ENCODE measurements at regions not wholly inside any gene's neighbourhood (a gene's known extent, or its start where the extent isn't known, plus 50 kb on each side); places are given as distances from the start of the nearest gene placed in this dataset.

DNA sequence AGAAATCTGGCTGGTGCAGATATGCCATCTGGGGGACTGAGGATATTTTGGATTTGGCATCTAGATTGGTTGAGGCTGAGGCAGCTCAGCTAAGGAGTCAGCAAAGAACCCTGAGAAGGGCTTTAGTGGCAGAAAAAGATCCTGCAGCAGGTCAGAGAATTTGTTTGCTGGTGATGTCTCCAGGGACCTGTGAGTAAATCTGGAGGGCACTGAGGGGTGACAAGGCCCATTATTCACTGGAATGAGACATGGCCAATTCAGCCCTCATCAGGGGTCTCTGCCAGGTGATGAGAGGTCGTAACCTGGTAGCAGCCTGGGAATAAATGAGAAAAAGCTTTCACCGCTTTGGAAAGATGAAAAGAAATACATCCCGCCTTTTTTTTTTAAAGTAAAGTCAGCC is 118.3 kb upstream of the FBXL4 start:
- in situ Hi-C loops (cut with MboI; ENCODE audit: low pct_unique_long_range_greater_than_20kb, low sequenced_read_pairs, unreplicated experiment) = no loop called here
- TF ChIP-seq, protein P1, sequence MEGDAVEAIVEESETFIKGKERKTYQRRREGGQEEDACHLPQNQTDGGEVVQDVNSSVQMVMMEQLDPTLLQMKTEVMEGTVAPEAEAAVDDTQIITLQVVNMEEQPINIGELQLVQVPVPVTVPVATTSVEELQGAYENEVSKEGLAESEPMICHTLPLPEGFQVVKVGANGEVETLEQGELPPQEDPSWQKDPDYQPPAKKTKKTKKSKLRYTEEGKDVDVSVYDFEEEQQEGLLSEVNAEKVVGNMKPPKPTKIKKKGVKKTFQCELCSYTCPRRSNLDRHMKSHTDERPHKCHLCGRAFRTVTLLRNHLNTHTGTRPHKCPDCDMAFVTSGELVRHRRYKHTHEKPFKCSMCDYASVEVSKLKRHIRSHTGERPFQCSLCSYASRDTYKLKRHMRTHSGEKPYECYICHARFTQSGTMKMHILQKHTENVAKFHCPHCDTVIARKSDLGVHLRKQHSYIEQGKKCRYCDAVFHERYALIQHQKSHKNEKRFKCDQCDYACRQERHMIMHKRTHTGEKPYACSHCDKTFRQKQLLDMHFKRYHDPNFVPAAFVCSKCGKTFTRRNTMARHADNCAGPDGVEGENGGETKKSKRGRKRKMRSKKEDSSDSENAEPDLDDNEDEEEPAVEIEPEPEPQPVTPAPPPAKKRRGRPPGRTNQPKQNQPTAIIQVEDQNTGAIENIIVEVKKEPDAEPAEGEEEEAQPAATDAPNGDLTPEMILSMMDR (IDR thresholded peaks at IDR 0.05; ENCODE audit: extremely low read depth, insufficient read depth, missing control alignments) = no peak
- DNase-seq (ENCODE audit: low spot score) = no peak

DNA sequence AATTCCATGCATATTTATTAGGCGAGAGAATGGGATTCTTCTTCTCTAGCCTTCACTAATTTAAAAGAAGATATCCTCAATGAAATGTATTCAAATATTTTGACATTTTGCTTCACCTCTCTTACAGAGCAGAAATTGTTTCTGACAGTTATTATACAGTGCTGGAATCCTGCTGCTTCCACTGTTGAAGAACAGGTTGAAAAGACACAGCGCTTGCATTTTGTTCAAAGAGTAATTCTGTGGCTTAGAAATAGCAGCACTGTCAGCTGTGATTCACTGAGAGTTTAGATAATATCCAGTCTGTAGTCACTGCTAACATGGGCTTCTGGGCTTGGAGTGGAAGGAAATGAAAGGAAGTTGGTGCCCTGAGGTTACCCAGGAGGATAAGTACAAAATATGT is 117.1 kb upstream of the FBXL4 start:
- in situ Hi-C loops (cut with MboI; ENCODE audit: low pct_unique_long_range_greater_than_20kb, low sequenced_read_pairs, unreplicated experiment) = no loop called here
- TF ChIP-seq, protein P1 (IDR thresholded peaks at IDR 0.05; ENCODE audit: extremely low read depth, insufficient read depth, missing control alignments) = no peak
- DNase-seq (ENCODE audit: low spot score) = no peak

DNA sequence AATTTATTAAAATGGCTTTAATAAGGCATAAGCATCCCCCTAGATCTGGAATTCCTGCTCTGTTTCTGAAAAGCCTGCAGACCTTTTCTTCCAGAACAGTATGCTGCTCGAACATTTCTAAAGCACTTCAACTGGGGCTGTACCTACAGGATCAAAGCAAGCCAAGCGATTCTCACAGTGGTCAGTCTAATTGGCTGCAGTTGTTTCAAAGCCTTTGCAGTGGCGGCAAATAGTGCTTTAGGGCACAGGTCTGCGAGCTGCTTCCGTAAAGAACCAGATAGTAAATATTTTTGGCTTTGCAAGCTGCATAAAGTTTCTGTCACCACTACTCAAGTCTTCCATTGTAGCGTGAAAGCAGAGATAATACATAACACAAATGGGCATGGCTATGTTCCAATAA is 88.9 kb upstream of the FBXL4 start:
- TF ChIP-seq, protein P1 (IDR thresholded peaks at IDR 0.05; ENCODE audit: extremely low read depth, insufficient read depth, missing control alignments) = no peak
- no peak for DNase-seq (ENCODE audit: low spot score)
- in situ Hi-C loops (cut with MboI; ENCODE audit: low pct_unique_long_range_greater_than_20kb, low sequenced_read_pairs, unreplicated experiment) = no loop called here

DNA sequence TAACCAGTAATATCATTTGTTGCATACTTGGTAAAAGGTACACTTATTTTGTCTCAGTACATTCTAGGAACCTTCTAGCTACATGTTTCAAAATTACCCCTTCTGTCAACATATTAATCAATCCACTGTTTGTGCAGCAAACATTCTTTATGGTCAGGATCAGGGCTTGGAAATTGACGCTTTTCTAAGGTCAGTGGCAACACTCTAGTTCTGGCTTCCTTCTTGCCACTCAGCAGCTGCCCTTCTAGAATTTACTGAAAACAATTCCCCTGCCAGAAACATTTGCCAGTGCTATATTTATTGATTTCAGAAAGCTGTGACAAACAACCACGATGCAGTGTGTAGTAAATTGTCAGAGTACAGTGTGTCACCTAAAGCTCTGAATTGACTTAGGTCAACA is 84.7 kb upstream of the FBXL4 start:
- DNase-seq (ENCODE audit: low spot score) = no peak
- in situ Hi-C loops (cut with MboI; ENCODE audit: low pct_unique_long_range_greater_than_20kb, low sequenced_read_pairs, unreplicated experiment) = no loop called here
- TF ChIP-seq, protein P1 (IDR thresholded peaks at IDR 0.05; ENCODE audit: extremely low read depth, insufficient read depth, missing control alignments) = no peak

DNA sequence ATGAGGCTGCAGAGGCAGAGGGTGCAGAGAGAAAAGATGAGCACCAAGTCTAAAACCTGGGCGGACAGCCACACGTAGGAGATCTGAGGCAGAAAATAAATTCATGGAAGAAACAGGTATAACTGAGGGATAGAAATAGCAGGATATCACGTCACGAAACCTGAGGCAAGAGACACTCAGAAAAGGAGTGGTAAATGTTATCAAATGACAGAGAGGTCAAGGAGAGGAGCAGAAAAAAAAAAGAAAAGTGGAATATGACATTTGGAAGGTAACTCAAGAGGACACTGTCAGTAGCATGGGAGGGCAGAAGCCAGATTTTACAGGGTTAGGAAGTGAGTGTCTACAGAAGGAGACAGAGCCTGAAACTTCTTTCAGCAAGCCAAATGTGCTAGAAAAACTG is 84.2 kb upstream of the FBXL4 start:
- no peak for DNase-seq (ENCODE audit: low spot score)
- in situ Hi-C loops (cut with MboI; ENCODE audit: low pct_unique_long_range_greater_than_20kb, low sequenced_read_pairs, unreplicated experiment) = no loop called here
- TF ChIP-seq, protein P1 (IDR thresholded peaks at IDR 0.05; ENCODE audit: extremely low read depth, insufficient read depth, missing control alignments) = no peak

DNA sequence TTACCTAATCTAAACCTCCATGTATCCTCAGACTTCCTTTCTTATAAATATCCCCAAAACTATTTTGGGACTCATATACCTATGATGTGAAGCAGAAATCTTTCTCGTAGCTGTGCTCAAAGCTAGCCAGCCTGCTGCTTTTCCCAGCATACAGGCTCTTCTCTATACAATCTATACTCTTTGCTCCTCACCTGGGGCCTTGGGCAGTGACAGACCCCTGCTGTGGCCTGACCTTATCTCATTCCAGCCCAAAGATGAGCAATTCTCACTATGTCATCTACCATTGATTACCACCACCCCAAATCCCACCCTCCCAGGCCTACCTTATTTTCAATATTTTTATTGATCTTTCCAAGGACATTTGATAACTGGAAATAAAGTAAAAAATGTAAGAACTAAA is 83.2 kb upstream of the FBXL4 start:
- DNase-seq (ENCODE audit: low spot score) = no peak
- in situ Hi-C loops (cut with MboI; ENCODE audit: low pct_unique_long_range_greater_than_20kb, low sequenced_read_pairs, unreplicated experiment) = no loop called here
- TF ChIP-seq, protein P1 (IDR thresholded peaks at IDR 0.05; ENCODE audit: extremely low read depth, insufficient read depth, missing control alignments) = no peak

DNA sequence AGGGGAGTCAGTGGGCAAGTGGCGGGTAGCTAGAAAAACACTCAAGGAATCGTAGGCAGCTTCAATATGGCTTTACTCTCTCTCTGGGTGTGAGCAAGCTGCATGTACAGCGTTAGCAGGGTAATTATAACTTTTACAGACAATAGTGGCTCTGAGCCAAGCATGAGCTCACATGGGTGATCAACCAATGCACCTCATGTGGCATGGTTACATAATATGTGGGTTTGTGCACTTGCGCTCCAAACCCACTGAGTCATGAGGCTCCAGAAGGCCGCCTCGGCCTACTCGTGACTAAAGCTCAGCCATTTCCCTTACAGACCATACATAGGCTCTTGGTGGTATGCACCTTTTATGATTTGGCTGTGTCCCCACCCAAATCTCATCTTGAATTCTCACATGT is 78.4 kb upstream of the FBXL4 start:
- TF ChIP-seq, protein P1 (IDR thresholded peaks at IDR 0.05; ENCODE audit: extremely low read depth, insufficient read depth, missing control alignments) = no peak
- no peak for DNase-seq (ENCODE audit: low spot score)
- in situ Hi-C loops (cut with MboI; ENCODE audit: low pct_unique_long_range_greater_than_20kb, low sequenced_read_pairs, unreplicated experiment) = no loop called here
